Fibroblast of lung (primary cell): ENCODE measurements at regions not wholly inside any gene's neighbourhood (a gene's known extent, or its start where the extent isn't known, plus 50 kb on each side); places are given as distances from the start of the nearest gene placed in this dataset.

ENCODE experiments used
- CTCF ChIP-seq, 2 donors: IDR thresholded peaks in 1 of 2; conservative IDR thresholded peaks in 1 of 2; 1 replicate in 1 of 2; 2 replicates in 1 of 2; pipeline ENCODE4 v1.5.1; 2011 to 2012; ENCODE audit warnings: low read length in 2 of 2, control low read depth in 1 of 2, inconsistent platforms in 1 of 2, low read depth in 1 of 2, mild to moderate bottlenecking in 1 of 2
- EZH2 ChIP-seq: IDR thresholded peaks from 2 replicates; pipeline ENCODE4 v1.5.1; 2012; ENCODE audit warnings: low read length, control low read depth, mild to moderate bottlenecking; ENCODE audit errors: missing control alignments

- no peak for TF ChIP-seq CTCF (conservative IDR thresholded peaks at IDR 0.05 in 1 of 2, IDR thresholded peaks at IDR 0.05 in 1 of 2; ENCODE audit: low read depth in 1 of 2, low read length in 2 of 2)
- no peak for TF ChIP-seq EZH2
Measured at GRCh38 chr5:63727583-63727982, 234.7 kb downstream of the HTR1A start.
